ENCODE measurements at regions not wholly inside any gene's neighbourhood (a gene's known extent, or its start where the extent isn't known, plus 50 kb on each side); places are given as distances from the start of the nearest gene placed in this dataset.

DNA sequence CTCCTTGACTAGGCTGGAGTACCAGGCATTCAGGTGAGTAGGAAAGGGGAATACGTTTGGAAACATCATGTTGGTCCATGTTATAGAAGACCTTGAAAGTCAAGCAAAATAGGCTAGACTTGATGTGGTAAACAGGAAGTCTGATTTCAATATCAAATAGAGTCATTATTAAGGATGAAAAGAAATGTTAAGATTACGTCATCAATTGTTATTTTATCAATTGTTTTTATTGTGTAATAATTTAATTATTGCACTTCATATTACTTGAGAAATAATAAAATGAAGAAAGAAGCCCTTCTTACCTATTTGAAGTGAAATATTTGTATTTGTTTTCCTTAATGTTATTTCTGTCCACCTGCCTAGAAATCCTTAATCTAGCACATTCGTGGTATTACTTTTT lies 361.0 kb upstream of the HAND2 start:
- TF ChIP-seq POLR2AphosphoS5 (IDR thresholded peaks at IDR 0.05; ENCODE audit: low read depth, low read length) (no peak), TAF1 (IDR thresholded peaks at IDR 0.05; ENCODE audit: borderline replicate concordance, insufficient read depth, low read length) (no peak)
- TF ChIP-seq, protein P1, sequence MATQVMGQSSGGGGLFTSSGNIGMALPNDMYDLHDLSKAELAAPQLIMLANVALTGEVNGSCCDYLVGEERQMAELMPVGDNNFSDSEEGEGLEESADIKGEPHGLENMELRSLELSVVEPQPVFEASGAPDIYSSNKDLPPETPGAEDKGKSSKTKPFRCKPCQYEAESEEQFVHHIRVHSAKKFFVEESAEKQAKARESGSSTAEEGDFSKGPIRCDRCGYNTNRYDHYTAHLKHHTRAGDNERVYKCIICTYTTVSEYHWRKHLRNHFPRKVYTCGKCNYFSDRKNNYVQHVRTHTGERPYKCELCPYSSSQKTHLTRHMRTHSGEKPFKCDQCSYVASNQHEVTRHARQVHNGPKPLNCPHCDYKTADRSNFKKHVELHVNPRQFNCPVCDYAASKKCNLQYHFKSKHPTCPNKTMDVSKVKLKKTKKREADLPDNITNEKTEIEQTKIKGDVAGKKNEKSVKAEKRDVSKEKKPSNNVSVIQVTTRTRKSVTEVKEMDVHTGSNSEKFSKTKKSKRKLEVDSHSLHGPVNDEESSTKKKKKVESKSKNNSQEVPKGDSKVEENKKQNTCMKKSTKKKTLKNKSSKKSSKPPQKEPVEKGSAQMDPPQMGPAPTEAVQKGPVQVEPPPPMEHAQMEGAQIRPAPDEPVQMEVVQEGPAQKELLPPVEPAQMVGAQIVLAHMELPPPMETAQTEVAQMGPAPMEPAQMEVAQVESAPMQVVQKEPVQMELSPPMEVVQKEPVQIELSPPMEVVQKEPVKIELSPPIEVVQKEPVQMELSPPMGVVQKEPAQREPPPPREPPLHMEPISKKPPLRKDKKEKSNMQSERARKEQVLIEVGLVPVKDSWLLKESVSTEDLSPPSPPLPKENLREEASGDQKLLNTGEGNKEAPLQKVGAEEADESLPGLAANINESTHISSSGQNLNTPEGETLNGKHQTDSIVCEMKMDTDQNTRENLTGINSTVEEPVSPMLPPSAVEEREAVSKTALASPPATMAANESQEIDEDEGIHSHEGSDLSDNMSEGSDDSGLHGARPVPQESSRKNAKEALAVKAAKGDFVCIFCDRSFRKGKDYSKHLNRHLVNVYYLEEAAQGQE (IDR thresholded peaks at IDR 0.05; ENCODE audit: insufficient read depth in 1 of 2, low read depth in 2 of 2, low read length in 2 of 2): no peak

Measured in PFSK-1 (cell line).